ENCODE measurements at regions not wholly inside any gene's neighbourhood (a gene's known extent, or its start where the extent isn't known, plus 50 kb on each side); places are given as distances from the start of the nearest gene placed in this dataset.

GRCh38 chr7:23895666-23896096 is 185.7 kb downstream of the STK31 start:
- intact Hi-C loops (cut with micrococcal nuclease) (no loop called here), dilution Hi-C loops (cut with HindIII; ENCODE audit: low sequenced_read_pairs, unreplicated experiment) (no loop called here), in situ Hi-C loops (cut with MboI; ENCODE audit: low sequenced_read_pairs) (no loop called here)
- no peak overlapping the region for H4K5ac ChIP-seq (ENCODE audit: low read depth, low read length)
- no peak overlapping the region for H3K56ac ChIP-seq (ENCODE audit: extremely low read depth, insufficient read depth, low read length)
- no peak overlapping the region for H3K9ac ChIP-seq (ENCODE audit: low read depth, low read length)
- no peak overlapping the region for H2AFZ ChIP-seq (replicated peaks; ENCODE audit: low read length, poor library complexity)
- no peaks in the 10 kb centered on the region for H3K9me1 ChIP-seq (ENCODE audit: insufficient read depth, low read length)
- no peak overlapping the region for H3K4me3 ChIP-seq (ENCODE audit: insufficient read depth, low read depth, low read length)
- H4K8ac ChIP-seq (ENCODE audit: low read depth in 2 of 2, low read length in 2 of 2): no peak overlapping the region
- TF ChIP-seq NFE2L2 (IDR thresholded peaks at IDR 0.05; ENCODE audit: low read depth, low read length): no peak
- TF ChIP-seq, protein P1, sequence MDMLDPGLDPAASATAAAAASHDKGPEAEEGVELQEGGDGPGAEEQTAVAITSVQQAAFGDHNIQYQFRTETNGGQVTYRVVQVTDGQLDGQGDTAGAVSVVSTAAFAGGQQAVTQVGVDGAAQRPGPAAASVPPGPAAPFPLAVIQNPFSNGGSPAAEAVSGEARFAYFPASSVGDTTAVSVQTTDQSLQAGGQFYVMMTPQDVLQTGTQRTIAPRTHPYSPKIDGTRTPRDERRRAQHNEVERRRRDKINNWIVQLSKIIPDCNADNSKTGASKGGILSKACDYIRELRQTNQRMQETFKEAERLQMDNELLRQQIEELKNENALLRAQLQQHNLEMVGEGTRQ (IDR thresholded peaks at IDR 0.05; ENCODE audit: low read depth, low read length): no peak
- TF ChIP-seq, protein P2, sequence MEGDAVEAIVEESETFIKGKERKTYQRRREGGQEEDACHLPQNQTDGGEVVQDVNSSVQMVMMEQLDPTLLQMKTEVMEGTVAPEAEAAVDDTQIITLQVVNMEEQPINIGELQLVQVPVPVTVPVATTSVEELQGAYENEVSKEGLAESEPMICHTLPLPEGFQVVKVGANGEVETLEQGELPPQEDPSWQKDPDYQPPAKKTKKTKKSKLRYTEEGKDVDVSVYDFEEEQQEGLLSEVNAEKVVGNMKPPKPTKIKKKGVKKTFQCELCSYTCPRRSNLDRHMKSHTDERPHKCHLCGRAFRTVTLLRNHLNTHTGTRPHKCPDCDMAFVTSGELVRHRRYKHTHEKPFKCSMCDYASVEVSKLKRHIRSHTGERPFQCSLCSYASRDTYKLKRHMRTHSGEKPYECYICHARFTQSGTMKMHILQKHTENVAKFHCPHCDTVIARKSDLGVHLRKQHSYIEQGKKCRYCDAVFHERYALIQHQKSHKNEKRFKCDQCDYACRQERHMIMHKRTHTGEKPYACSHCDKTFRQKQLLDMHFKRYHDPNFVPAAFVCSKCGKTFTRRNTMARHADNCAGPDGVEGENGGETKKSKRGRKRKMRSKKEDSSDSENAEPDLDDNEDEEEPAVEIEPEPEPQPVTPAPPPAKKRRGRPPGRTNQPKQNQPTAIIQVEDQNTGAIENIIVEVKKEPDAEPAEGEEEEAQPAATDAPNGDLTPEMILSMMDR (conservative IDR thresholded peaks at IDR 0.05; ENCODE audit: low read depth, low read length): no peak
- no peaks in the 10 kb centered on the region for H3K4me1 ChIP-seq (ENCODE audit: control insufficient read depth, insufficient read depth, low read length)
- H2BK120ac ChIP-seq (ENCODE audit: low read depth, low read length): no peak overlapping the region
- H3K9me3 ChIP-seq (ENCODE audit: control insufficient read depth, insufficient read depth, low read length): no peaks in the 10 kb centered on the region
- H3K23ac ChIP-seq (ENCODE audit: low read depth, low read length): no peak overlapping the region
- POLR2A ChIA-PET (ENCODE audit: unreplicated experiment): no interaction called here
- WGBS, 2 experiments (ENCODE audit: extremely low coverage in 2 of 2, insufficient read length in 1 of 2): no CpG with 5 or more reads among the region's 6 CpGs
- H3K36me3 ChIP-seq (ENCODE audit: control insufficient read depth, insufficient read depth, low read length): no peaks in the 10 kb centered on the region
- H3K4me2 ChIP-seq (ENCODE audit: low read depth, low read length): no peak overlapping the region
- DNase-seq: no peak
- no peak overlapping the region for H2BK15ac ChIP-seq (ENCODE audit: low read depth, low read length)
- H3K27me3 ChIP-seq (ENCODE audit: control insufficient read depth, insufficient read depth, low read length): no peaks in the 10 kb centered on the region; the same call in 1 of the 2 replicates
- no peak overlapping the region for H3K27ac ChIP-seq (ENCODE audit: insufficient read depth, low read length)
- CTCF ChIA-PET: no interaction called here
- H2AK5ac ChIP-seq (ENCODE audit: low read depth, low read length): no peak overlapping the region
- BruUV-seq (replicated peaks): no TSS peak
- H3K18ac ChIP-seq (ENCODE audit: low read depth, low read length): no peak overlapping the region
- no peak overlapping the region for H2BK20ac ChIP-seq (ENCODE audit: low read depth, low read length)
- no peaks in the 10 kb centered on the region for H3K79me1 ChIP-seq (ENCODE audit: low read depth in 1 of 2, low read length in 2 of 2)
- H4K91ac ChIP-seq (ENCODE audit: insufficient read depth, low read depth, low read length): no peak overlapping the region
- no peak overlapping the region for H2AK9ac ChIP-seq (replicated peaks; ENCODE audit: low read depth, low read length, poor library complexity)
- no peak overlapping the region for H2BK5ac ChIP-seq (ENCODE audit: low read depth, low read length, poor library complexity, severe bottlenecking)
- H3K14ac ChIP-seq (replicated peaks; ENCODE audit: low read depth, low read length): no peak overlapping the region
- no peak for ATAC-seq (ENCODE audit: low read depth)
- H3K4ac ChIP-seq (ENCODE audit: low read depth, low read length): no peak overlapping the region
- no peaks in the 10 kb centered on the region for H4K20me1 ChIP-seq (ENCODE audit: insufficient read depth, low read length)

All from IMR-90 (cell line).